ENCODE measurements at regions not wholly inside any gene's neighbourhood (a gene's known extent, or its start where the extent isn't known, plus 50 kb on each side); places are given as distances from the start of the nearest gene placed in this dataset.

DNA sequence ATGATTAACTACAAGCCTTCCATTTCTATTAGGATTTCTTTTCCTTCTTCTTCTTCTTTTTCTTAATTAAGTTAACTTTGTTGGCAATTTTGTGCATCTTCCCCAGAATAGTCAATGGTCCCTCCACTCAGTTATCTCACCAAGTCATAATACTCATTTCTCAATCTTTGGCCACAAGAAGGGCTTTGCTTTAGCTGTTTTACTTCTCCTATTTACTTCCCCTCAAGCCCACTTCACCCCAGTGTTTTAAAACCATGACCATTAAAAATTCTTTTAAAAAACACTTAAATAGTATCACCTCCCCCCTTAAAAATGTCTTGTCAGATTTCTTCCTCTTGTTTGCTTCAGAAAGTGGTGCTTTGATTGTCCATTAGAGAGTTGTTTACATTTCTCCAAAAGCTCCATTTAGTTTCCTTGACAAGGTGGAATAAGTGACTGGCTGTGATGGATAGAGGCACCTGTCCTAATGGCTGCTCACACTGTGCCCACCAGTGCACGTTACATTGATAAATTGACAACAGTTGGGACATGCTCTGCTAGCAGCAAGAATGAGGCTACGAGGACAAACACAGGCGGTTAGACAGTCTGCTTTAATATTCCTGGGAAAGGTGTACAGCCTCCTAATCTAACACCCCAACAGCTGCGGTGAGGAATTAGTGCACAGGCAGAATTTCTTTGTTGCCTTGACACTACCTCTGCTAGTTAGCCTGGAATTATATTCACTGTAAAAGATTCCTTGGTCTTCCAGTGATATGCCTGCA is 354.7 kb downstream of the LMO4 start:
- TF ChIP-seq, protein P1, sequence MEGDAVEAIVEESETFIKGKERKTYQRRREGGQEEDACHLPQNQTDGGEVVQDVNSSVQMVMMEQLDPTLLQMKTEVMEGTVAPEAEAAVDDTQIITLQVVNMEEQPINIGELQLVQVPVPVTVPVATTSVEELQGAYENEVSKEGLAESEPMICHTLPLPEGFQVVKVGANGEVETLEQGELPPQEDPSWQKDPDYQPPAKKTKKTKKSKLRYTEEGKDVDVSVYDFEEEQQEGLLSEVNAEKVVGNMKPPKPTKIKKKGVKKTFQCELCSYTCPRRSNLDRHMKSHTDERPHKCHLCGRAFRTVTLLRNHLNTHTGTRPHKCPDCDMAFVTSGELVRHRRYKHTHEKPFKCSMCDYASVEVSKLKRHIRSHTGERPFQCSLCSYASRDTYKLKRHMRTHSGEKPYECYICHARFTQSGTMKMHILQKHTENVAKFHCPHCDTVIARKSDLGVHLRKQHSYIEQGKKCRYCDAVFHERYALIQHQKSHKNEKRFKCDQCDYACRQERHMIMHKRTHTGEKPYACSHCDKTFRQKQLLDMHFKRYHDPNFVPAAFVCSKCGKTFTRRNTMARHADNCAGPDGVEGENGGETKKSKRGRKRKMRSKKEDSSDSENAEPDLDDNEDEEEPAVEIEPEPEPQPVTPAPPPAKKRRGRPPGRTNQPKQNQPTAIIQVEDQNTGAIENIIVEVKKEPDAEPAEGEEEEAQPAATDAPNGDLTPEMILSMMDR (IDR thresholded peaks at IDR 0.05; ENCODE audit: insufficient read depth, low read depth, low read length) = no peak
- TF ChIP-seq EZH2 (IDR thresholded peaks at IDR 0.05; ENCODE audit: insufficient read depth, low read length) = no peak
